ENCODE measurements at regions not wholly inside any gene's neighbourhood (a gene's known extent, or its start where the extent isn't known, plus 50 kb on each side); places are given as distances from the start of the nearest gene placed in this dataset.

GRCh38 chr2:12487253-12488004 is 229.3 kb upstream of the TRIB2 start:
- TF ChIP-seq, protein P1, sequence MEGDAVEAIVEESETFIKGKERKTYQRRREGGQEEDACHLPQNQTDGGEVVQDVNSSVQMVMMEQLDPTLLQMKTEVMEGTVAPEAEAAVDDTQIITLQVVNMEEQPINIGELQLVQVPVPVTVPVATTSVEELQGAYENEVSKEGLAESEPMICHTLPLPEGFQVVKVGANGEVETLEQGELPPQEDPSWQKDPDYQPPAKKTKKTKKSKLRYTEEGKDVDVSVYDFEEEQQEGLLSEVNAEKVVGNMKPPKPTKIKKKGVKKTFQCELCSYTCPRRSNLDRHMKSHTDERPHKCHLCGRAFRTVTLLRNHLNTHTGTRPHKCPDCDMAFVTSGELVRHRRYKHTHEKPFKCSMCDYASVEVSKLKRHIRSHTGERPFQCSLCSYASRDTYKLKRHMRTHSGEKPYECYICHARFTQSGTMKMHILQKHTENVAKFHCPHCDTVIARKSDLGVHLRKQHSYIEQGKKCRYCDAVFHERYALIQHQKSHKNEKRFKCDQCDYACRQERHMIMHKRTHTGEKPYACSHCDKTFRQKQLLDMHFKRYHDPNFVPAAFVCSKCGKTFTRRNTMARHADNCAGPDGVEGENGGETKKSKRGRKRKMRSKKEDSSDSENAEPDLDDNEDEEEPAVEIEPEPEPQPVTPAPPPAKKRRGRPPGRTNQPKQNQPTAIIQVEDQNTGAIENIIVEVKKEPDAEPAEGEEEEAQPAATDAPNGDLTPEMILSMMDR (IDR thresholded peaks at IDR 0.05): no peak
- TF ChIP-seq POLR2A (IDR thresholded peaks at IDR 0.05): no peak
